H1 (cell line): ENCODE measurements at regions not wholly inside any gene's neighbourhood (a gene's known extent, or its start where the extent isn't known, plus 50 kb on each side); places are given as distances from the start of the nearest gene placed in this dataset.

ENCODE experiments used
- CTCF ChIA-PET: fragments of 300-600 bp; sonication (Branson Sonifier 250); formaldehyde crosslinking; loops from one replicate; lab custom pipeline; 2021; ENCODE audit not compliant: partially characterized antibody; lab: Charles Lee
- POLR2A ChIA-PET: fragments of 300-600 bp; sonication (Branson Sonifier 250); formaldehyde crosslinking; loops from one replicate; lab custom pipeline; 2021; ENCODE audit warnings: inconsistent platforms; ENCODE audit not compliant: partially characterized antibody; lab: Charles Lee
- DNase-seq, 2 experiments: peaks; one replicate each; pipeline versions ENCODE4 v3.0.0 to v3.0.0-alpha.2; 2010 to 2022; ENCODE audit warnings: low spot score in 2 of 2, low read depth in 1 of 2, mixed read lengths in 1 of 2
- FAIRE-seq: peaks from 2 replicates; lab custom pipeline; 2011; peaks lifted over from hg19 to GRCh38; lab: Jason Lieb, UNC
- H2AFZ ChIP-seq: 2 replicates; pipeline ENCODE4 v1.8.1; 2012; ENCODE audit warnings: low read length, inconsistent platforms
- H2AK5ac ChIP-seq: 2 replicates; pipeline ENCODE4 v1.6.1; 2013; ENCODE audit warnings: low read depth, low read length
- H2BK120ac ChIP-seq: replicated peaks from 2 replicates; pipeline ENCODE3; 2013; ENCODE audit warnings: low read depth, low read length, inconsistent platforms
- H2BK12ac ChIP-seq: 2 replicates; pipeline ENCODE4 v1.6.1; 2013; ENCODE audit warnings: low read depth, low read length
- H2BK15ac ChIP-seq: 2 replicates; pipeline ENCODE4 v1.6.1; 2013; ENCODE audit warnings: low read length
- H2BK20ac ChIP-seq: 2 replicates; pipeline ENCODE4 v1.6.1; 2013; ENCODE audit warnings: low read length
- H2BK5ac ChIP-seq: 2 replicates; pipeline ENCODE4 v1.6.1; 2013; ENCODE audit warnings: low read depth, low read length
- H3K14ac ChIP-seq: 2 replicates; pipeline ENCODE4 v1.6.1; 2013; ENCODE audit warnings: inconsistent platforms; ENCODE audit not compliant: insufficient read length
- H3K18ac ChIP-seq: 2 replicates; pipeline ENCODE4 v1.6.1; 2013; ENCODE audit warnings: low read length; ENCODE audit errors: extremely low read depth
- H3K23ac ChIP-seq: 2 replicates; pipeline ENCODE4 v1.6.1; 2013; ENCODE audit warnings: inconsistent platforms; ENCODE audit not compliant: insufficient read length
- H3K23me2 ChIP-seq: 2 replicates; pipeline ENCODE4 v1.6.1; 2013; ENCODE audit warnings: low read depth, low read length
- H3K27ac ChIP-seq: 2 replicates; pipeline ENCODE4 v1.6.1; 2011; ENCODE audit warnings: low read depth, low read length, inconsistent platforms
- H3K27me3 ChIP-seq, 4 experiments: replicated peaks in 1 of 4; 1 replicate in 1 of 4; 2 replicates in 3 of 4; pipeline versions ENCODE4 v1.6.1 to v1.8.1; 2011 to 2013; ENCODE audit warnings: low read length in 3 of 4, mild to moderate bottlenecking in 3 of 4, inconsistent platforms in 2 of 4, mixed read lengths in 2 of 4, moderate library complexity in 1 of 4; ENCODE audit not compliant: control insufficient read depth in 3 of 4, insufficient read depth in 3 of 4; ENCODE audit errors: extremely low read depth in 1 of 4
- H3K36me3 ChIP-seq, 4 experiments: 2 replicates each; pipeline versions ENCODE4 v1.6.1 to v1.8.1; 2011 to 2013; ENCODE audit warnings: mild to moderate bottlenecking in 4 of 4, low read length in 3 of 4, moderate library complexity in 2 of 4, control low read depth in 1 of 4, inconsistent platforms in 1 of 4; ENCODE audit not compliant: insufficient read depth in 4 of 4, control insufficient read depth in 2 of 4
- H3K4ac ChIP-seq: replicated peaks from 2 replicates; pipeline ENCODE3; 2013; ENCODE audit warnings: low read length, low read depth, mixed read lengths, inconsistent platforms; ENCODE audit not compliant: insufficient read length
- H3K4me1 ChIP-seq, 4 experiments: replicated peaks in 1 of 4; 1 replicate in 1 of 4; 2 replicates in 3 of 4; pipeline versions ENCODE4 v1.6.1 to v1.8.1; 2011 to 2013; ENCODE audit warnings: low read length in 3 of 4, inconsistent platforms in 2 of 4, mixed read lengths in 1 of 4; ENCODE audit not compliant: insufficient read depth in 4 of 4, control insufficient read depth in 3 of 4
- H3K4me2 ChIP-seq, 2 experiments: 2 replicates each; pipeline versions ENCODE4 v1.6.1 to v1.8.1; 2011 to 2013; ENCODE audit warnings: low read depth in 2 of 2, low read length in 2 of 2, control low read depth in 1 of 2, inconsistent platforms in 1 of 2, mild to moderate bottlenecking in 1 of 2; ENCODE audit not compliant: insufficient read depth in 1 of 2
- H3K4me3 ChIP-seq, 4 experiments: fragments of 200-600, 300-600 bp in 1 of 4; sonication (generic), shearing (Covaris generic), sonication (Bioruptor Twin) in 1 of 4; 2 replicates each; pipeline versions ENCODE4 v1.5.1 to v1.8.1; 2011 to 2016; ENCODE audit warnings: low read length in 4 of 4, low read depth in 3 of 4, control low read depth in 2 of 4, inconsistent platforms in 2 of 4, mild to moderate bottlenecking in 2 of 4, mixed read lengths in 1 of 4, moderate library complexity in 1 of 4; ENCODE audit not compliant: insufficient read depth in 2 of 4; ENCODE audit errors: extremely low read depth in 1 of 4
- H3K56ac ChIP-seq: replicated peaks from 2 replicates; pipeline ENCODE3; 2013; ENCODE audit warnings: low read depth, mild to moderate bottlenecking, mixed read lengths, low read length, inconsistent platforms; ENCODE audit not compliant: insufficient read length
- H3K79me1 ChIP-seq: 2 replicates; pipeline ENCODE4 v1.6.1; 2013; ENCODE audit warnings: low read depth, low read length, control low read depth
- H3K79me2 ChIP-seq, 2 experiments: 2 replicates each; pipeline versions ENCODE4 v1.6.1 to v1.8.1; 2012 to 2013; ENCODE audit warnings: low read length in 2 of 2, mild to moderate bottlenecking in 2 of 2, inconsistent platforms in 1 of 2; ENCODE audit not compliant: insufficient read depth in 2 of 2, control insufficient read depth in 1 of 2
- H3K9ac ChIP-seq, 4 experiments: replicated peaks in 1 of 4; 1 replicate in 1 of 4; 2 replicates in 3 of 4; pipeline versions ENCODE4 v1.6.1 to v1.8.1; 2011 to 2013; ENCODE audit warnings: low read depth in 3 of 4, low read length in 3 of 4, control low read depth in 2 of 4, mild to moderate bottlenecking in 2 of 4, moderate library complexity in 2 of 4, inconsistent platforms in 1 of 4; ENCODE audit errors: extremely low read depth in 1 of 4
- H3K9me3 ChIP-seq, 2 experiments: 2 replicates each; pipeline versions ENCODE4 v1.6.1 to v1.8.1; 2012 to 2013; ENCODE audit warnings: mild to moderate bottlenecking in 2 of 2, moderate library complexity in 2 of 2, control low read depth in 1 of 2, inconsistent platforms in 1 of 2, low read depth in 1 of 2, low read length in 1 of 2, mixed read lengths in 1 of 2; ENCODE audit not compliant: insufficient read depth in 2 of 2
- H4K20me1 ChIP-seq, 2 experiments: replicated peaks in 1 of 2; 2 replicates each; pipeline versions ENCODE3 to v1.8.1; 2011 to 2013; ENCODE audit warnings: inconsistent platforms in 2 of 2, low read length in 2 of 2, mild to moderate bottlenecking in 1 of 2; ENCODE audit not compliant: insufficient read depth in 2 of 2, control insufficient read depth in 1 of 2
- H4K5ac ChIP-seq: 2 replicates; pipeline ENCODE4 v1.6.1; 2013; ENCODE audit warnings: low read length, low read depth, mixed read lengths, inconsistent platforms; ENCODE audit not compliant: insufficient read length
- H4K8ac ChIP-seq: 2 replicates; pipeline ENCODE4 v1.8.0; 2013; ENCODE audit warnings: mild to moderate bottlenecking, moderate library complexity, low read length, inconsistent platforms; ENCODE audit not compliant: insufficient read depth; ENCODE audit errors: extremely low read depth
- H4K91ac ChIP-seq: replicated peaks from 2 replicates; pipeline ENCODE3; 2013; ENCODE audit warnings: low read length, mixed read lengths, inconsistent platforms; ENCODE audit not compliant: insufficient read length
- EZH2 ChIP-seq: fragments of 200-600 bp; sonication (generic); IDR thresholded peaks from 2 replicates; pipeline ENCODE4 v1.7.1; 2012; ENCODE audit warnings: low read depth, mild to moderate bottlenecking, moderate library complexity, low read length, inconsistent platforms; ENCODE audit not compliant: severe bottlenecking
- GABPA ChIP-seq: IDR thresholded peaks from 2 replicates; pipeline ENCODE4 v1.6.1; 2011; ENCODE audit warnings: mild to moderate bottlenecking, low read length, moderate library complexity, borderline replicate concordance; ENCODE audit not compliant: insufficient read depth
- YY1 ChIP-seq: IDR thresholded peaks from 2 replicates; pipeline ENCODE4 v1.6.1; 2011; ENCODE audit warnings: low read depth, mild to moderate bottlenecking, low read length
- WGBS, 2 experiments: shearing (Covaris generic) in 1 of 2; methylation state at CpG; one replicate each; pipeline versions ENCODE4 v1.1.6 to v1.1.7; 2013 to 2015; ENCODE audit warnings: low lambda C conversion rate in 2 of 2, mixed read lengths in 2 of 2, inconsistent platforms in 1 of 2, low coverage in 1 of 2, missing lambda C conversion rate in 1 of 2; ENCODE audit not compliant: insufficient replicate concordance in 2 of 2, insufficient coverage in 1 of 2, insufficient read length in 1 of 2; ENCODE audit errors: extremely low coverage in 1 of 2, missing lambda C conversion rate in 1 of 2; 5-methylcytosine and 5-hydroxymethylcytosine counted together

GRCh38 chr13:50451609-50452008 is 391.9 kb downstream of the DLEU7 start:
- FAIRE-seq, result no peak
- Histone ChIP-seq H2BK120ac (no peak overlapping the region), H3K27me3 (no peaks in the 10 kb centered on the region), H3K9ac (no peak overlapping the region), H3K79me2 (no peaks in the 10 kb centered on the region), H4K91ac (no peak overlapping the region), H3K4me1 (peaks cover 6 to 13% (median 11%) of the 10 kb centered on the region in 4 experiments; a peak in 5 of 7 replicates), H4K20me1 (no peaks in the 10 kb centered on the region), H2AK5ac (no peak overlapping the region), H2AFZ (no peak overlapping the region), H3K4me2 (no peak overlapping the region), H4K8ac (no peak overlapping the region), H2BK12ac (no peak overlapping the region), H3K9me3 (no peaks in the 10 kb centered on the region), H3K27ac (no peak overlapping the region), H2BK15ac (no peak overlapping the region), H2BK20ac (no peak overlapping the region), H3K4ac (no peak overlapping the region), H3K4me3 (no peak overlapping the region), H3K23ac (no peak overlapping the region), H4K5ac (no peak overlapping the region), H3K79me1 (no peaks in the 10 kb centered on the region), H2BK5ac (no peak overlapping the region)
- CTCF ChIA-PET, result no interaction called here
- DNase-seq, result no peak
- POLR2A ChIA-PET, result interaction anchor here (0.5 kb wide), 1 partner anchor 168 kb away, joined by 3 read pairs; no protein-coding TSS in a partner anchor
- WGBS, 2 experiments, result 95% methylated on average over 3 of the region's 3 CpGs; no CpG with 5 or more reads in 1 of the 2 experiments
- TF ChIP-seq GABPA (no peak), YY1 (no peak), EZH2 (no peak)
- TF ChIP-seq, all 59 proteins: peak for 0
- no peak overlapping the region for H3K56ac ChIP-seq
- no peaks in the 10 kb centered on the region for H3K36me3 ChIP-seq
- no peak overlapping the region for H3K18ac ChIP-seq
- H3K23me2 ChIP-seq, result no peaks in the 10 kb centered on the region
- no peak overlapping the region for H3K14ac ChIP-seq
